ENCODE measurements at regions not wholly inside any gene's neighbourhood (a gene's known extent, or its start where the extent isn't known, plus 50 kb on each side); places are given as distances from the start of the nearest gene placed in this dataset.

GRCh38 chr2:221816566-221816965 is 244.5 kb upstream of the EPHA4 start:
- no peak overlapping the region for H2BK20ac ChIP-seq (ENCODE audit: low read length)
- peaks cover 0 to 3% of the 10 kb centered on the region in 2 experiments; a peak in 2 of 4 replicates for H3K9me3 ChIP-seq (ENCODE audit: insufficient read depth in 2 of 2, low read depth in 1 of 2, low read length in 1 of 2)
- H3K27ac ChIP-seq (ENCODE audit: low read depth, low read length), result no peak overlapping the region
- no peak overlapping the region for H4K5ac ChIP-seq (ENCODE audit: insufficient read length, low read depth, low read length)
- H4K91ac ChIP-seq (replicated peaks; ENCODE audit: insufficient read length, low read length), result no peak overlapping the region
- H3K23ac ChIP-seq (ENCODE audit: insufficient read length), result no peak overlapping the region
- H2BK12ac ChIP-seq (ENCODE audit: low read depth, low read length), result no peak overlapping the region
- H2AK5ac ChIP-seq (ENCODE audit: low read depth, low read length), result no peak overlapping the region
- DNase-seq (ENCODE audit: low read depth in 1 of 2, low spot score in 2 of 2) (no peak), FAIRE-seq (no peak)
- H3K79me2 ChIP-seq (ENCODE audit: control insufficient read depth in 1 of 2, insufficient read depth in 2 of 2, low read length in 2 of 2), result no peaks in the 10 kb centered on the region
- H2BK15ac ChIP-seq (ENCODE audit: low read length), result no peak overlapping the region
- H3K4ac ChIP-seq (replicated peaks; ENCODE audit: insufficient read length, low read depth, low read length), result no peak overlapping the region
- ChIA-PET POLR2A (ENCODE audit: partially characterized antibody) (no interaction called here), CTCF (ENCODE audit: partially characterized antibody) (no interaction called here)
- H3K14ac ChIP-seq (ENCODE audit: insufficient read length), result no peak overlapping the region
- H2BK120ac ChIP-seq (replicated peaks; ENCODE audit: low read depth, low read length), result no peak overlapping the region
- no peak overlapping the region for H3K9ac ChIP-seq (replicated peaks in 1 of 4; ENCODE audit: extremely low read depth in 1 of 4, low read depth in 3 of 4, low read length in 3 of 4)
- whole genome bisulfite sequencing, 2 experiments (ENCODE audit: extremely low coverage in 1 of 2, insufficient coverage in 1 of 2, insufficient read length in 1 of 2, insufficient replicate concordance in 2 of 2, low coverage in 1 of 2, low lambda C conversion rate in 2 of 2, missing lambda C conversion rate in 1 of 2), result 91% methylated on average over 9 of the region's 9 CpGs; no CpG with 5 or more reads in 1 of the 2 experiments
- peaks cover 0 to 5% (median 4%) of the 10 kb centered on the region in 4 experiments; a peak in 5 of 7 replicates for H3K4me1 ChIP-seq (replicated peaks in 1 of 4; ENCODE audit: control insufficient read depth in 3 of 4, insufficient read depth in 4 of 4, low read length in 3 of 4)
- H4K8ac ChIP-seq (ENCODE audit: extremely low read depth, insufficient read depth, low read length), result no peak overlapping the region
- no peak overlapping the region for H3K4me2 ChIP-seq (ENCODE audit: insufficient read depth in 1 of 2, low read depth in 2 of 2, low read length in 2 of 2)
- no peak overlapping the region for H3K4me3 ChIP-seq (ENCODE audit: extremely low read depth in 1 of 4, insufficient read depth in 2 of 4, low read depth in 3 of 4, low read length in 4 of 4)
- no peak overlapping the region for H3K56ac ChIP-seq (replicated peaks; ENCODE audit: insufficient read length, low read depth, low read length)
- H4K20me1 ChIP-seq (replicated peaks in 1 of 2; ENCODE audit: control insufficient read depth in 1 of 2, insufficient read depth in 2 of 2, low read length in 2 of 2), result no peaks in the 10 kb centered on the region
- H3K27me3 ChIP-seq (replicated peaks in 1 of 4; ENCODE audit: control insufficient read depth in 3 of 4, extremely low read depth in 1 of 4, insufficient read depth in 3 of 4, low read length in 3 of 4), result no peaks in the 10 kb centered on the region
- H3K36me3 ChIP-seq (ENCODE audit: control insufficient read depth in 2 of 4, insufficient read depth in 4 of 4, low read length in 3 of 4), result no peaks in the 10 kb centered on the region
- no peaks in the 10 kb centered on the region; the same call in 1 of the 2 replicates for H3K23me2 ChIP-seq (ENCODE audit: low read depth, low read length)
- no peak overlapping the region for H2AFZ ChIP-seq (ENCODE audit: low read length)
- no peak overlapping the region for H3K18ac ChIP-seq (ENCODE audit: extremely low read depth, low read length)
- no peaks in the 10 kb centered on the region for H3K79me1 ChIP-seq (ENCODE audit: low read depth, low read length)
- no peak overlapping the region for H2BK5ac ChIP-seq (ENCODE audit: low read depth, low read length)
- no peak for TF ChIP-seq POLR2AphosphoS5 (IDR thresholded peaks at IDR 0.05; ENCODE audit: low read depth, low read length)
- TF ChIP-seq NRF1 (IDR thresholded peaks at IDR 0.05; ENCODE audit: low read depth, low read length), result no peak
- TF ChIP-seq ATF3 (IDR thresholded peaks at IDR 0.05; ENCODE audit: insufficient read depth, low read depth, low read length), result no peak
- no peak for TF ChIP-seq FOSL1 (IDR thresholded peaks at IDR 0.05; ENCODE audit: insufficient read depth, low read depth, low read length)
- no peak for TF ChIP-seq SIX5 (IDR thresholded peaks at IDR 0.05; ENCODE audit: low read depth, low read length)
- TF ChIP-seq RNF2 (IDR thresholded peaks at IDR 0.05; ENCODE audit: borderline replicate concordance, low read depth, low read length, missing control alignments, poor library complexity, severe bottlenecking), result no peak
- TF ChIP-seq SP2 (IDR thresholded peaks at IDR 0.05; ENCODE audit: low read length), result no peak
- TF ChIP-seq HDAC2 (IDR thresholded peaks at IDR 0.05; ENCODE audit: borderline replicate concordance in 1 of 2, low read depth in 2 of 2, low read length in 2 of 2), result no peak
- no peak for TF ChIP-seq RFX5 (IDR thresholded peaks at IDR 0.05; ENCODE audit: borderline replicate concordance, low read depth, low read length)
- TF ChIP-seq E2F6 (IDR thresholded peaks at IDR 0.05), result no peak
- no peak for TF ChIP-seq CREB1 (IDR thresholded peaks at IDR 0.05)
- TF ChIP-seq SIRT6 (IDR thresholded peaks at IDR 0.05; ENCODE audit: low read length), result no peak
- no peak for TF ChIP-seq SP4 (IDR thresholded peaks at IDR 0.05; ENCODE audit: low read length)
- no peak for TF ChIP-seq GTF2F1 (IDR thresholded peaks at IDR 0.05; ENCODE audit: borderline replicate concordance, low read depth, low read length)

Data from H1 (cell line).